Mesothelial cell of epicardium (in vitro differentiated cells): ENCODE measurements at regions not wholly inside any gene's neighbourhood (a gene's known extent, or its start where the extent isn't known, plus 50 kb on each side); places are given as distances from the start of the nearest gene placed in this dataset.

Experiments
- DNase-seq, 2 experiments: peaks; one replicate each; pipeline ENCODE4 v3.0.0; 2021; ENCODE audit warnings: low spot score in 2 of 2; ENCODE audit not compliant: unreplicated experiment in 2 of 2
- H3K27ac Mint-ChIP-seq: 2 replicates; pipeline ENCODE4 v1.8.0; 2021; ENCODE audit warnings: mixed read lengths
- H3K27me3 Mint-ChIP-seq: 2 replicates; pipeline ENCODE4 v1.8.0; 2021; ENCODE audit warnings: low read depth, mixed read lengths
- H3K36me3 Mint-ChIP-seq: 2 replicates; pipeline ENCODE4 v1.8.0; 2021; ENCODE audit warnings: mixed read lengths
- H3K4me1 Mint-ChIP-seq: 2 replicates; pipeline ENCODE4 v1.8.0; 2021; ENCODE audit warnings: mixed read lengths
- H3K4me3 Mint-ChIP-seq: 2 replicates; pipeline ENCODE4 v1.8.0; 2021; ENCODE audit warnings: mild to moderate bottlenecking, moderate library complexity, mixed read lengths
- H3K9me3 Mint-ChIP-seq: 2 replicates; pipeline ENCODE4 v1.8.0; 2021; ENCODE audit warnings: mixed read lengths
- TF ChIP-seq, protein P1 (sequence below): fragments of 200-600 bp; sonication (generic); IDR thresholded peaks from one replicate; pipeline ENCODE4 v1.5.0; 2021; ENCODE audit warnings: antibody characterized with exemption; ENCODE audit not compliant: unreplicated experiment

- peaks cover 4% of the 10 kb centered on the region for H3K9me3 Mint-ChIP-seq
- H3K27me3 Mint-ChIP-seq: no peaks in the 10 kb centered on the region
- TF ChIP-seq, protein P1, sequence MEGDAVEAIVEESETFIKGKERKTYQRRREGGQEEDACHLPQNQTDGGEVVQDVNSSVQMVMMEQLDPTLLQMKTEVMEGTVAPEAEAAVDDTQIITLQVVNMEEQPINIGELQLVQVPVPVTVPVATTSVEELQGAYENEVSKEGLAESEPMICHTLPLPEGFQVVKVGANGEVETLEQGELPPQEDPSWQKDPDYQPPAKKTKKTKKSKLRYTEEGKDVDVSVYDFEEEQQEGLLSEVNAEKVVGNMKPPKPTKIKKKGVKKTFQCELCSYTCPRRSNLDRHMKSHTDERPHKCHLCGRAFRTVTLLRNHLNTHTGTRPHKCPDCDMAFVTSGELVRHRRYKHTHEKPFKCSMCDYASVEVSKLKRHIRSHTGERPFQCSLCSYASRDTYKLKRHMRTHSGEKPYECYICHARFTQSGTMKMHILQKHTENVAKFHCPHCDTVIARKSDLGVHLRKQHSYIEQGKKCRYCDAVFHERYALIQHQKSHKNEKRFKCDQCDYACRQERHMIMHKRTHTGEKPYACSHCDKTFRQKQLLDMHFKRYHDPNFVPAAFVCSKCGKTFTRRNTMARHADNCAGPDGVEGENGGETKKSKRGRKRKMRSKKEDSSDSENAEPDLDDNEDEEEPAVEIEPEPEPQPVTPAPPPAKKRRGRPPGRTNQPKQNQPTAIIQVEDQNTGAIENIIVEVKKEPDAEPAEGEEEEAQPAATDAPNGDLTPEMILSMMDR: no peak
- H3K36me3 Mint-ChIP-seq: no peaks in the 10 kb centered on the region
- no peak for DNase-seq
- H3K4me1 Mint-ChIP-seq: peaks cover 44% of the 10 kb centered on the region
- no peak overlapping the region for H3K4me3 Mint-ChIP-seq
- H3K27ac Mint-ChIP-seq: no peak overlapping the region
These were observed 91.9 kb upstream of the MBNL2 start for GRCh38 chr13:97130190-97130589.

- TF ChIP-seq, protein P1: no peak
- Mint-ChIP-seq H3K4me3 (no peak overlapping the region), H3K4me1 (peaks cover 40% of the 10 kb centered on the region), H3K27ac (no peak overlapping the region), H3K9me3 (peaks cover 4% of the 10 kb centered on the region), H3K36me3 (no peaks in the 10 kb centered on the region), H3K27me3 (no peaks in the 10 kb centered on the region)
- DNase-seq: no peak
These were observed 90.7 kb upstream of the MBNL2 start for GRCh38 chr13:97131447-97131846.

- Mint-ChIP-seq H3K27me3 (no peaks in the 10 kb centered on the region), H3K27ac (no peak overlapping the region), H3K4me1 (peaks cover 24% of the 10 kb centered on the region), H3K4me3 (no peak overlapping the region), H3K9me3 (peaks cover 4% of the 10 kb centered on the region), H3K36me3 (no peaks in the 10 kb centered on the region)
- DNase-seq: no peak
- TF ChIP-seq, protein P1: no peak
These were observed 88.6 kb upstream of the MBNL2 start for GRCh38 chr13:97133554-97133953.

DNA sequence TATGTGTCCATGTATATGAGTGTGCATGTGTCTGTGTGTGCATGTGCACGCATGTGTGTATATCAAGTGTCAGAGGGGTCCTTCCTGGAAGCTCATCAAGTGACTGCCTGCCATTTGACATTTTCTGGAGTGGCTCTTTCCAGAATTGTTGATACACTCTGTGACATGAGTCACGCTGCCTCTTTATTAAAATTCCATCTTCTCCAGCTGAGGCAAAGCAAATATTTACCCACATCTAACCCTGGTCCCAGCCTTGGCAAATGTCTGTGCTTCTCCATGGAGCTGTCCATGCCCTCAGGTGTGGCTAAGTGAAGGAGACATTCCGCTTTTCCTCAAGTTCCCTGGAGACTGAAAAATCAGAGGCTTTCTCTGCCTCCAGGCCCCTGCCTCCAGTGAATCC is 88.2 kb upstream of the MBNL2 start:
- DNase-seq: no peak
- Mint-ChIP-seq H3K4me1 (peaks cover 22% of the 10 kb centered on the region), H3K36me3 (no peaks in the 10 kb centered on the region), H3K27ac (no peak overlapping the region), H3K4me3 (no peak overlapping the region), H3K9me3 (peaks cover 4% of the 10 kb centered on the region), H3K27me3 (no peaks in the 10 kb centered on the region)
- TF ChIP-seq, protein P1: no peak

DNA sequence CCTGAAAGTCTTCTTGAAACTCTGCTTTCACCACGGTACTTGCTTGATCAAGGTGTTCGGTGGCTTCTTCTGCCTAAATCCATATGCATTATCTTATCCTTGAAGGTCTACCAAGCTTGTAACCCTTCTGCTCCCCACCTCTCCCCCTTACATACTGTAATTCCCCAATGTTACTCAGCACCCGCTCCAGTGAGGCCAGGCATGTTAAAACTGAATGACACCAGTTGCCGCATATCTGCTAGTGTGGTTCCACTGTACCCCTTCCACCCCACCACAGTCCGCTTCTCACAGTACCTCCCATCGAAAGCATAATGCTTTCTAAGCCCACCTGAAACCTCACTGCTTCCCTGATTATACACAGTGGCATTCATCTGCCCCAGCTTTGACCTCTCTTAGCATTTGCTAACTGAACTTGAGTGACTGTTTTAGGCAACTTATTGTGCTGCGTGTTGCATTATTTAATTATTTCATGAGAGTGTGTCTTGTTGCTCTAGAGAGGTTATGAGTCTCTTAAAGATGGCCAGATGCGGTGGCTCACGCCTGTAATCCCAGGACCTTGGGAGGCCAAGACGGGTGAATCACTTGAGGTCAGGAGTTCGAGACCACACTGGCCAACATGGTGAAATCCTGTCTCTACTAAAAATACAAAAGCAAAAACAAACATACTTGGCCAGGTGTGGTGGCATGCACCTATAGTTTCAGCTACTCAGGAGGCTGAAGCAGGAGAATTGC is 87.6 kb upstream of the MBNL2 start:
- TF ChIP-seq, protein P1: no peak
- no peaks in the 10 kb centered on the region for H3K36me3 Mint-ChIP-seq
- H3K4me3 Mint-ChIP-seq: no peak overlapping the region
- H3K27me3 Mint-ChIP-seq: no peaks in the 10 kb centered on the region
- peaks cover 22% of the 10 kb centered on the region for H3K4me1 Mint-ChIP-seq
- no peak for DNase-seq
- H3K27ac Mint-ChIP-seq: no peak overlapping the region
- H3K9me3 Mint-ChIP-seq: no peaks in the 10 kb centered on the region
